SK-N-SH (cell line): ENCODE measurements at regions not wholly inside any gene's neighbourhood (a gene's known extent, or its start where the extent isn't known, plus 50 kb on each side); places are given as distances from the start of the nearest gene placed in this dataset.

Source experiments
- CTCF ChIA-PET: fragments of 300-600, 350-600 bp; formaldehyde crosslinking; extraction: SDS; loops from one replicate; lab custom pipeline; 2021; lab: Yijun Ruan, JAX
- POLR2A ChIA-PET: fragments of 350-600 bp; sonication (Branson Sonifier 250); formaldehyde crosslinking; extraction: SDS; loops from one replicate; lab custom pipeline; 2020; ENCODE audit warnings: antibody characterized with exemption, inconsistent platforms; lab: Yijun Ruan, JAX
- DNase-seq: peaks from one replicate; pipeline ENCODE4 v3.0.0; 2012
- H2AFZ ChIP-seq: fragments of 200-600 bp; sonication (generic); 2 replicates; pipeline ENCODE4 v1.8.1; 2016; ENCODE audit warnings: antibody characterized with exemption, mild to moderate bottlenecking, low read depth
- H3F3A ChIP-seq: fragments of 200-600 bp; sonication (generic); replicated peaks from 2 replicates; pipeline ENCODE3; 2016; ENCODE audit warnings: antibody characterized with exemption, mild to moderate bottlenecking; ENCODE audit not compliant: insufficient read depth
- H3K27ac ChIP-seq, 2 experiments: fragments of 200-500 bp in 1 of 2; fragments of 200-600 bp in 1 of 2; sonication (Bioruptor generic) in 1 of 2; sonication (generic), shearing (Covaris generic) in 1 of 2; 2 replicates each; pipeline versions ENCODE4 v1.5.1 to v1.6.1; 2014 to 2016; ENCODE audit warnings: low read depth in 2 of 2, inconsistent platforms in 1 of 2, low read length in 1 of 2, mild to moderate bottlenecking in 1 of 2, mixed read lengths in 1 of 2
- H3K27me3 ChIP-seq: fragments of 200-600 bp; sonication (generic), shearing (Covaris generic); 2 replicates; pipeline ENCODE4 v1.6.1; 2016; ENCODE audit warnings: mixed run types; ENCODE audit not compliant: insufficient read depth
- H3K36me3 ChIP-seq, 2 experiments: fragments of 200-500 bp in 1 of 2; fragments of 200-600 bp in 1 of 2; sonication (Bioruptor generic) in 1 of 2; sonication (generic) in 1 of 2; replicated peaks in 1 of 2; 2 replicates each; pipeline versions ENCODE3 to v1.5.1; 2014 to 2016; ENCODE audit warnings: low read length in 1 of 2, mild to moderate bottlenecking in 1 of 2; ENCODE audit not compliant: insufficient read depth in 2 of 2, control insufficient read depth in 1 of 2
- H3K4me1 ChIP-seq, 2 experiments: fragments of 200-500 bp in 1 of 2; fragments of 200-600 bp in 1 of 2; sonication (Bioruptor generic) in 1 of 2; sonication (generic), shearing (Covaris generic) in 1 of 2; 2 replicates each; pipeline versions ENCODE4 v1.5.1 to v1.6.1; 2014 to 2016; ENCODE audit warnings: low read depth in 1 of 2, low read length in 1 of 2, mixed run types in 1 of 2; ENCODE audit not compliant: insufficient read depth in 2 of 2, control insufficient read depth in 1 of 2
- H3K4me2 ChIP-seq: fragments of 200-600 bp; sonication (generic), shearing (Covaris generic); 2 replicates; pipeline ENCODE4 v1.6.1; 2017; ENCODE audit warnings: mixed run types
- H3K4me3 ChIP-seq, 2 experiments: fragments of 200-500 bp in 1 of 2; fragments of 200-600 bp in 1 of 2; sonication (Bioruptor generic) in 1 of 2; sonication (generic), shearing (Covaris generic) in 1 of 2; 2 replicates each; pipeline versions ENCODE4 v1.5.1 to v1.8.1; 2014 to 2016; ENCODE audit warnings: low read depth in 2 of 2, inconsistent platforms in 1 of 2, low read length in 1 of 2, mild to moderate bottlenecking in 1 of 2, mixed read lengths in 1 of 2, moderate library complexity in 1 of 2
- H3K79me2 ChIP-seq: fragments of 200-600 bp; sonication (generic); 2 replicates; pipeline ENCODE4 v1.8.1; 2017; ENCODE audit warnings: mild to moderate bottlenecking; ENCODE audit not compliant: insufficient read depth
- H3K9ac ChIP-seq: fragments of 200-600 bp; sonication (generic); 2 replicates; pipeline ENCODE4 v1.6.1; 2017; ENCODE audit warnings: mixed run types
- H3K9me2 ChIP-seq: fragments of 200-600 bp; sonication (generic); 2 replicates; pipeline ENCODE4 v1.6.1; 2017; ENCODE audit warnings: mixed run types
- H3K9me3 ChIP-seq: fragments of 200-600 bp; sonication (generic); 2 replicates; pipeline ENCODE4 v1.6.1; 2017; ENCODE audit warnings: mixed run types, mild to moderate bottlenecking, moderate library complexity
- H4K20me1 ChIP-seq: fragments of 200-600 bp; sonication (generic); 2 replicates; pipeline ENCODE4 v1.6.1; 2017; ENCODE audit warnings: mild to moderate bottlenecking, mixed run types; ENCODE audit not compliant: insufficient read depth
- CHD2 ChIP-seq: fragments of 150-350 bp; IDR thresholded peaks from 2 replicates; pipeline ENCODE4 v1.6.1; 2018; ENCODE audit warnings: low read length; ENCODE audit not compliant: partially characterized antibody
- CTCF ChIP-seq: fragments of 200-600 bp; sonication (generic); IDR thresholded peaks from 2 replicates; pipeline ENCODE4 v1.6.1; 2017; ENCODE audit warnings: antibody characterized with exemption, mild to moderate bottlenecking, moderate library complexity
- FOXJ3 ChIP-seq: sonication (generic); formaldehyde crosslinking; IDR thresholded peaks from 2 replicates; pipeline ENCODE4 v1.5.1; 2020; ENCODE audit warnings: mild to moderate bottlenecking, missing genetic modification reagents
- FOXM1 ChIP-seq: IDR thresholded peaks from 2 replicates; pipeline ENCODE4 v1.4.0; 2012; ENCODE audit warnings: low read depth, mild to moderate bottlenecking
- GABPA ChIP-seq: IDR thresholded peaks from 2 replicates; pipeline ENCODE4 v1.4.0; 2012; ENCODE audit warnings: low read depth, mild to moderate bottlenecking
- MAX ChIP-seq: IDR thresholded peaks from 2 replicates; pipeline ENCODE4 v1.4.0; 2012; ENCODE audit warnings: low read depth
- MEF2A ChIP-seq: IDR thresholded peaks from 2 replicates; pipeline ENCODE4 v1.4.0; 2012; ENCODE audit warnings: low read depth, borderline replicate concordance
- NFIC ChIP-seq: IDR thresholded peaks from 2 replicates; pipeline ENCODE4 v1.4.0; 2012; ENCODE audit warnings: borderline replicate concordance
- RXRA ChIP-seq: IDR thresholded peaks from 2 replicates; pipeline ENCODE4 v1.4.0; 2012; ENCODE audit warnings: low read depth, mild to moderate bottlenecking, borderline replicate concordance
- SMC3 ChIP-seq: IDR thresholded peaks from 2 replicates; pipeline ENCODE4 v1.6.1; 2012; ENCODE audit warnings: low read depth, low read length, improper control_type of control experiment
- USF1 ChIP-seq: IDR thresholded peaks from 2 replicates; pipeline ENCODE4 v1.4.0; 2012; ENCODE audit warnings: low read depth, borderline replicate concordance
- WGBS: methylation state at CpG from one replicate; pipeline ENCODE4 v1.1.6; 2017; ENCODE audit warnings: low lambda C conversion rate; 5-methylcytosine and 5-hydroxymethylcytosine counted together

- TF ChIP-seq CTCF = no peak
- no peak for TF ChIP-seq MEF2A
- TF ChIP-seq NFIC = no peak
- no peak for TF ChIP-seq CHD2
- TF ChIP-seq SMC3 = no peak
- no peak for TF ChIP-seq RXRA
- no peak for TF ChIP-seq FOXJ3 (CRISPR knock-in tag)
Observed at GRCh38 chr18:66317243-66318090, 286.4 kb downstream of the CDH19 start (continued).

GRCh38 chr18:66316701-66317100 is 287.2 kb downstream of the CDH19 start:
- WGBS = 29% methylated on average over 4 of the region's 4 CpGs
- H3K79me2 ChIP-seq = no peaks in the 10 kb centered on the region
- H3K9me3 ChIP-seq = no peaks in the 10 kb centered on the region
- TF ChIP-seq MAX (no peak), MEF2A (no peak), SMC3 (no peak), GABPA (no peak), USF1 (no peak)
- H3F3A ChIP-seq = no peaks in the 10 kb centered on the region
- H2AFZ ChIP-seq = no peak overlapping the region
- H3K27me3 ChIP-seq = no peaks in the 10 kb centered on the region
- H3K36me3 ChIP-seq = no peaks in the 10 kb centered on the region
- no peak overlapping the region for H3K9ac ChIP-seq
- H3K27ac ChIP-seq = no peak overlapping the region
- no peaks in the 10 kb centered on the region for H3K4me1 ChIP-seq
- CTCF ChIA-PET = no interaction called here
- H3K9me2 ChIP-seq = no peaks in the 10 kb centered on the region
- POLR2A ChIA-PET = no interaction called here
- DNase-seq = no peak
- no peaks in the 10 kb centered on the region for H4K20me1 ChIP-seq
- no peak overlapping the region for H3K4me2 ChIP-seq
- no peak overlapping the region for H3K4me3 ChIP-seq

- no peak overlapping the region for H3K4me3 ChIP-seq
- no peaks in the 10 kb centered on the region for H3F3A ChIP-seq
- POLR2A ChIA-PET = no interaction called here
- no peaks in the 10 kb centered on the region for H3K36me3 ChIP-seq
- TF ChIP-seq SMC3 (no peak), FOXM1 (no peak)
- TF ChIP-seq, all 33 proteins: peak for 0
- no peak overlapping the region for H3K4me2 ChIP-seq
- H3K27me3 ChIP-seq = no peaks in the 10 kb centered on the region
- H3K79me2 ChIP-seq = no peaks in the 10 kb centered on the region
- H4K20me1 ChIP-seq = no peaks in the 10 kb centered on the region
- WGBS = 33% methylated on average over 5 of the region's 5 CpGs
- CTCF ChIA-PET = no interaction called here
- no peaks in the 10 kb centered on the region for H3K9me3 ChIP-seq
- H2AFZ ChIP-seq = no peak overlapping the region
- no peak overlapping the region for H3K9ac ChIP-seq
- H3K9me2 ChIP-seq = no peaks in the 10 kb centered on the region
- DNase-seq = no peak
- no peaks in the 10 kb centered on the region for H3K4me1 ChIP-seq
- H3K27ac ChIP-seq = no peak overlapping the region
Observed at GRCh38 chr18:66300141-66300540, 303.7 kb downstream of the CDH19 start.
